ENCODE measurements at regions not wholly inside any gene's neighbourhood (a gene's known extent, or its start where the extent isn't known, plus 50 kb on each side); places are given as distances from the start of the nearest gene placed in this dataset.

GRCh38 chr13:50561739-50562138, 281.8 kb downstream of the DLEU7 start:
- TF ChIP-seq EZH2 (IDR thresholded peaks at IDR 0.05; ENCODE audit: borderline replicate concordance) (no peak), CTCF (IDR thresholded peaks at IDR 0.05; ENCODE audit: poor library complexity) (no peak)

All from hepatocyte (in vitro differentiated cells).